Prostate gland (tissue), 2 donors: ENCODE measurements at regions not wholly inside any gene's neighbourhood (a gene's known extent, or its start where the extent isn't known, plus 50 kb on each side); places are given as distances from the start of the nearest gene placed in this dataset.

Experiments used
- CTCF ChIP-seq, 4 experiments: fragments of 200-600 bp in 2 of 4; fragments of 450-650 bp in 2 of 4; sonication (generic) in 2 of 4; IDR thresholded peaks; 1 replicate in 3 of 4; 2 replicates in 1 of 4; pipeline ENCODE4 v1.5.1; 2016 to 2019; ENCODE audit warnings: antibody characterized with exemption in 4 of 4, mild to moderate bottlenecking in 2 of 4, moderate library complexity in 2 of 4
- POLR2A ChIP-seq: fragments of 450-650 bp; IDR thresholded peaks from one replicate; pipeline ENCODE4 v1.6.1; 2016; ENCODE audit warnings: antibody characterized with exemption, mild to moderate bottlenecking
- POLR2AphosphoS5 ChIP-seq: sonication (generic); formaldehyde crosslinking; IDR thresholded peaks from one replicate; pipeline ENCODE4 v1.6.1; 2017; ENCODE audit warnings: antibody characterized with exemption

GRCh38 chr2:53517406-53517805 is 250.2 kb upstream of the CHAC2 start:
- no peak for TF ChIP-seq CTCF (IDR thresholded peaks at IDR 0.05)
- TF ChIP-seq POLR2A: no peak
- TF ChIP-seq POLR2AphosphoS5: no peak
